HEK293 (cell line): ENCODE measurements at regions not wholly inside any gene's neighbourhood (a gene's known extent, or its start where the extent isn't known, plus 50 kb on each side); places are given as distances from the start of the nearest gene placed in this dataset.

Source experiments
- CTCF ChIA-PET: fragments of 350-600 bp; formaldehyde crosslinking; extraction: SDS; loops from one replicate; lab custom pipeline; 2021; ENCODE audit warnings: antibody characterized with exemption; lab: Yijun Ruan, JAX
- POLR2A ChIA-PET: fragments of 300-600 bp; formaldehyde crosslinking; extraction: SDS; loops from one replicate; lab custom pipeline; 2020; ENCODE audit warnings: antibody characterized with exemption, inconsistent platforms; lab: Yijun Ruan, JAX
- H3K27ac ChIP-seq: fragments of 200-500 bp; sonication (Bioruptor generic); 2 replicates; pipeline ENCODE4 v1.5.1; 2014; ENCODE audit warnings: low read depth, low read length, control low read depth, inconsistent platforms; ENCODE audit errors: extremely low read depth
- H3K36me3 ChIP-seq, 2 experiments: fragments of 200-500 bp in 1 of 2; sonication (Bioruptor generic) in 1 of 2; 1 replicate in 1 of 2; 2 replicates in 1 of 2; pipeline ENCODE4 v1.5.1; 2014 to 2017; ENCODE audit warnings: inconsistent platforms in 2 of 2, low read length in 2 of 2; ENCODE audit not compliant: control insufficient read depth in 2 of 2, insufficient read depth in 1 of 2
- H3K4me1 ChIP-seq: fragments of 200-500 bp; sonication (Bioruptor generic); 2 replicates; pipeline ENCODE4 v1.5.1; 2014; ENCODE audit warnings: mild to moderate bottlenecking, low read length, inconsistent platforms; ENCODE audit not compliant: control insufficient read depth, insufficient read depth
- H3K4me3 ChIP-seq: 2 replicates; pipeline ENCODE4 v1.5.1; 2011; ENCODE audit warnings: low read depth, mild to moderate bottlenecking, control low read depth, low read length, moderate library complexity
- H3K9me3 ChIP-seq: fragments of 200-500 bp; sonication (Bioruptor generic); 2 replicates; pipeline ENCODE4 v1.5.1; 2014; ENCODE audit warnings: low read depth, low read length, inconsistent platforms; ENCODE audit not compliant: control insufficient read depth, insufficient read depth
- EGR2 ChIP-seq: fragments of 450-650 bp; formaldehyde crosslinking; IDR thresholded peaks from 2 replicates; pipeline ENCODE4 v1.5.1; 2016; ENCODE audit warnings: low read depth, missing biosample characterization, missing genetic modification characterization
- GLI4 ChIP-seq: fragments of 450-650 bp; formaldehyde crosslinking; IDR thresholded peaks from 2 replicates; pipeline ENCODE4 v1.5.1; 2016; ENCODE audit warnings: missing biosample characterization, missing genetic modification characterization
- KLF16 ChIP-seq: fragments of 450-650 bp; formaldehyde crosslinking; IDR thresholded peaks from 2 replicates; pipeline ENCODE4 v1.5.1; 2017; ENCODE audit warnings: missing biosample characterization, missing genetic modification characterization
- MEIS1 ChIP-seq: sonication (generic); formaldehyde crosslinking; IDR thresholded peaks from 2 replicates; pipeline ENCODE4 v1.8.1; 2022; ENCODE audit warnings: missing genetic modification reagents, mild to moderate bottlenecking, borderline replicate concordance
- SP7 ChIP-seq: fragments of 450-650 bp; formaldehyde crosslinking; IDR thresholded peaks from 2 replicates; pipeline ENCODE4 v1.5.1; 2016; ENCODE audit warnings: missing biosample characterization, missing genetic modification characterization
- TSHZ1 ChIP-seq: fragments of 450-650 bp; formaldehyde crosslinking; IDR thresholded peaks from 2 replicates; pipeline ENCODE4 v1.5.1; 2016; ENCODE audit warnings: missing biosample characterization, missing genetic modification characterization, borderline replicate concordance
- YY2 ChIP-seq: fragments of 450-650 bp; formaldehyde crosslinking; IDR thresholded peaks from 2 replicates; pipeline ENCODE4 v1.5.1; 2016; ENCODE audit warnings: missing biosample characterization, missing genetic modification characterization
- ZBTB17 ChIP-seq: fragments of 450-650 bp; formaldehyde crosslinking; IDR thresholded peaks from 2 replicates; pipeline ENCODE4 v1.5.1; 2016; ENCODE audit warnings: missing biosample characterization, missing genetic modification characterization
- ZBTB44 ChIP-seq: fragments of 450-650 bp; IDR thresholded peaks from 2 replicates; pipeline ENCODE4 v1.5.1; 2018; ENCODE audit warnings: missing biosample characterization, mild to moderate bottlenecking, missing genetic modification characterization
- ZBTB7A ChIP-seq: fragments of 450-650 bp; formaldehyde crosslinking; IDR thresholded peaks from 2 replicates; pipeline ENCODE4 v1.5.1; 2016; ENCODE audit warnings: low read depth, missing biosample characterization, missing genetic modification characterization
- ZNF157 ChIP-seq: fragments of 450-650 bp; formaldehyde crosslinking; IDR thresholded peaks from 2 replicates; pipeline ENCODE4 v1.5.1; 2016; ENCODE audit warnings: missing biosample characterization, missing genetic modification characterization
- ZNF2 ChIP-seq: fragments of 450-650 bp; formaldehyde crosslinking; IDR thresholded peaks from 2 replicates; pipeline ENCODE4 v1.5.1; 2016; ENCODE audit warnings: missing biosample characterization, missing genetic modification characterization
- ZNF561 ChIP-seq: fragments of 450-650 bp; IDR thresholded peaks from 2 replicates; pipeline ENCODE4 v1.5.1; 2018; ENCODE audit warnings: missing biosample characterization, missing genetic modification characterization, borderline replicate concordance
- ZNF621 ChIP-seq: fragments of 450-650 bp; formaldehyde crosslinking; IDR thresholded peaks from 2 replicates; pipeline ENCODE4 v1.5.1; 2017; ENCODE audit warnings: missing biosample characterization, missing genetic modification characterization
- ZNF624 ChIP-seq: fragments of 450-650 bp; formaldehyde crosslinking; IDR thresholded peaks from 2 replicates; pipeline ENCODE4 v1.5.1; 2017; ENCODE audit warnings: missing biosample characterization, missing genetic modification characterization
- ZNF670 ChIP-seq: fragments of 450-650 bp; formaldehyde crosslinking; IDR thresholded peaks from 2 replicates; pipeline ENCODE4 v1.5.1; 2016; ENCODE audit warnings: missing biosample characterization, missing genetic modification characterization, low read depth
- ZNF692 ChIP-seq: fragments of 450-650 bp; formaldehyde crosslinking; IDR thresholded peaks from 2 replicates; pipeline ENCODE4 v1.5.1; 2016; ENCODE audit warnings: missing biosample characterization, missing genetic modification characterization
- ZNF768 ChIP-seq: fragments of 450-650 bp; formaldehyde crosslinking; IDR thresholded peaks from 2 replicates; pipeline ENCODE4 v1.5.1; 2018; ENCODE audit warnings: missing biosample characterization, mild to moderate bottlenecking, missing genetic modification characterization
- ZNF837 ChIP-seq: fragments of 450-650 bp; formaldehyde crosslinking; IDR thresholded peaks from 2 replicates; pipeline ENCODE4 v1.5.1; 2016; ENCODE audit warnings: missing biosample characterization, missing genetic modification characterization
- TF ChIP-seq, protein P1 (sequence below): sonication (generic); formaldehyde crosslinking; IDR thresholded peaks from 2 replicates; pipeline ENCODE4 v1.8.1; 2022; ENCODE audit warnings: mild to moderate bottlenecking, moderate library complexity, missing genetic modification reagents
- TF ChIP-seq, protein P2 (sequence below): fragments of 450-650 bp; formaldehyde crosslinking; IDR thresholded peaks from 2 replicates; pipeline ENCODE4 v1.5.1; 2016; ENCODE audit warnings: missing biosample characterization, missing genetic modification characterization, low read depth
- TF ChIP-seq, protein P3 (sequence below): fragments of 450-650 bp; formaldehyde crosslinking; optimal IDR thresholded peaks from 2 replicates; pipeline ENCODE3; 2016; ENCODE audit warnings: missing biosample characterization, mild to moderate bottlenecking, missing genetic modification characterization

- Histone ChIP-seq H3K27ac (no peak overlapping the region), H3K9me3 (no peaks in the 10 kb centered on the region), H3K4me3 (no peak overlapping the region), H3K36me3 (no peaks in the 10 kb centered on the region)
- ChIA-PET POLR2A (no interaction called here), CTCF (no interaction called here)
- no peak for TF ChIP-seq ZBTB7A (tag by site-specific recombination)
- TF ChIP-seq, protein P1, sequence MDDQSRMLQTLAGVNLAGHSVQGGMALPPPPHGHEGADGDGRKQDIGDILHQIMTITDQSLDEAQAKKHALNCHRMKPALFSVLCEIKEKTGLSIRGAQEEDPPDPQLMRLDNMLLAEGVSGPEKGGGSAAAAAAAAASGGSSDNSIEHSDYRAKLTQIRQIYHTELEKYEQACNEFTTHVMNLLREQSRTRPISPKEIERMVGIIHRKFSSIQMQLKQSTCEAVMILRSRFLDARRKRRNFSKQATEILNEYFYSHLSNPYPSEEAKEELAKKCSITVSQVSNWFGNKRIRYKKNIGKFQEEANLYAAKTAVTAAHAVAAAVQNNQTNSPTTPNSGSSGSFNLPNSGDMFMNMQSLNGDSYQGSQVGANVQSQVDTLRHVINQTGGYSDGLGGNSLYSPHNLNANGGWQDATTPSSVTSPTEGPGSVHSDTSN (CRISPR knock-in tag) = no peak
- no peak for TF ChIP-seq ZBTB44 (tag by site-specific recombination)
- TF ChIP-seq ZNF692 (tag by site-specific recombination) = no peak
- no peak for TF ChIP-seq ZNF837 (tag by site-specific recombination)
- no peak for TF ChIP-seq SP7 (tag by site-specific recombination)
- TF ChIP-seq KLF16 (tag by site-specific recombination) = no peak
- no peak for TF ChIP-seq ZNF621 (tag by site-specific recombination)
- TF ChIP-seq TSHZ1 (tag by site-specific recombination) = no peak
- no peak for TF ChIP-seq GLI4 (tag by site-specific recombination)
- TF ChIP-seq, all 188 proteins: peak for 0
- no peaks in the 10 kb centered on the region for H3K4me1 ChIP-seq
Measured at GRCh38 chr3:180403156-180403555, 198.8 kb upstream of the TTC14 start.

DNA sequence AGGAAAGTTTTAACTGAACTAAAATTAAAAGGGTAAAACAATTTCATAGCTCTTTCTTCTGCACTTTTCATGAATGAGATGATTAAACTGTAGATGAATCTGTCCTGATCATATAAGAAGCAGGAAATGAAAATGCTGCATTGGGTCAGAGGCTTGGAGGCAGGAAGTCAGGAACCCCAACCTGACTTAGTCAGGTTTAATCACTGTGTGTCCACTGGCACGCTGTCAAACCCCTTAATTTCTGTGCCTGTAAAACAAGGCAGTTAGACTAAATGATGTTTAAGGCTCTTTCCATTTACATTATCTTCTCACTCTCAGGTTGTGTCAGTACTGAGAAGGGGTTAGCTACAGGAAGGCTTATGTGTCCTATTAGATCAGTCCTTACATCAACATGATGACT, 193.3 kb upstream of the TTC14 start:
- POLR2A ChIA-PET = no interaction called here
- TF ChIP-seq, protein P2, sequence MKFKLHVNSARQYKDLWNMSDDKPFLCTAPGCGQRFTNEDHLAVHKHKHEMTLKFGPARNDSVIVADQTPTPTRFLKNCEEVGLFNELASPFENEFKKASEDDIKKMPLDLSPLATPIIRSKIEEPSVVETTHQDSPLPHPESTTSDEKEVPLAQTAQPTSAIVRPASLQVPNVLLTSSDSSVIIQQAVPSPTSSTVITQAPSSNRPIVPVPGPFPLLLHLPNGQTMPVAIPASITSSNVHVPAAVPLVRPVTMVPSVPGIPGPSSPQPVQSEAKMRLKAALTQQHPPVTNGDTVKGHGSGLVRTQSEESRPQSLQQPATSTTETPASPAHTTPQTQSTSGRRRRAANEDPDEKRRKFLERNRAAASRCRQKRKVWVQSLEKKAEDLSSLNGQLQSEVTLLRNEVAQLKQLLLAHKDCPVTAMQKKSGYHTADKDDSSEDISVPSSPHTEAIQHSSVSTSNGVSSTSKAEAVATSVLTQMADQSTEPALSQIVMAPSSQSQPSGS (tag by site-specific recombination) = no peak
- TF ChIP-seq ZNF768 (tag by site-specific recombination) = no peak
- TF ChIP-seq ZNF670 = no peak
- TF ChIP-seq YY2 (tag by site-specific recombination) = no peak
- no peak for TF ChIP-seq MEIS1 (CRISPR knock-in tag)
- no peak for TF ChIP-seq ZNF561
- no peak for TF ChIP-seq ZNF2
- TF ChIP-seq ZBTB17 (tag by site-specific recombination) = no peak
- TF ChIP-seq EGR2 (tag by site-specific recombination) = no peak
- TF ChIP-seq ZNF157 (tag by site-specific recombination) = no peak
- TF ChIP-seq, protein P3, sequence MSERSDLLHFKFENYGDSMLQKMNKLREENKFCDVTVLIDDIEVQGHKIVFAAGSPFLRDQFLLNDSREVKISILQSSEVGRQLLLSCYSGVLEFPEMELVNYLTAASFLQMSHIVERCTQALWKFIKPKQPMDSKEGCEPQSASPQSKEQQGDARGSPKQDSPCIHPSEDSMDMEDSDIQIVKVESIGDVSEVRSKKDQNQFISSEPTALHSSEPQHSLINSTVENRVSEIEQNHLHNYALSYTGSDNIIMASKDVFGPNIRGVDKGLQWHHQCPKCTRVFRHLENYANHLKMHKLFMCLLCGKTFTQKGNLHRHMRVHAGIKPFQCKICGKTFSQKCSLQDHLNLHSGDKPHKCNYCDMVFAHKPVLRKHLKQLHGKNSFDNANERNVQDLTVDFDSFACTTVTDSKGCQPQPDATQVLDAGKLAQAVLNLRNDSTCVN (tag by site-specific recombination) = no peak
- no peak for TF ChIP-seq ZNF624 (tag by site-specific recombination)

More for the DNA sequence above, 193.3 kb upstream of the TTC14 start:
- H3K4me3 ChIP-seq = no peak overlapping the region
- no peak overlapping the region for H3K27ac ChIP-seq
- H3K36me3 ChIP-seq = no peaks in the 10 kb centered on the region
- no peaks in the 10 kb centered on the region for H3K9me3 ChIP-seq
- CTCF ChIA-PET = no interaction called here
- no peaks in the 10 kb centered on the region for H3K4me1 ChIP-seq
